ENCODE measurements at regions not wholly inside any gene's neighbourhood (a gene's known extent, or its start where the extent isn't known, plus 50 kb on each side); places are given as distances from the start of the nearest gene placed in this dataset.

- no peak for TF ChIP-seq NR2C2 (IDR thresholded peaks at IDR 0.05; ENCODE audit: borderline replicate concordance, control insufficient read depth, insufficient read length, low read depth)
- TF ChIP-seq KDM1A (IDR thresholded peaks at IDR 0.05; ENCODE audit: borderline replicate concordance), result no peak
- no peak for TF ChIP-seq HDAC6 (IDR thresholded peaks at IDR 0.05; ENCODE audit: unreplicated experiment)
- TF ChIP-seq SREBF1 (IDR thresholded peaks at IDR 0.05; ENCODE audit: low read length), result no peak
- TF ChIP-seq USF2 (IDR thresholded peaks at IDR 0.05; ENCODE audit: borderline replicate concordance, low read depth, low read length), result no peak
- no peak for TF ChIP-seq CTCF (IDR thresholded peaks at IDR 0.05 in 2 of 3, conservative IDR thresholded peaks at IDR 0.05 in 1 of 3; ENCODE audit: control insufficient read depth in 2 of 3, extremely low read depth in 1 of 3, insufficient read depth in 1 of 3, low read depth in 3 of 3, low read length in 3 of 3)
- no peak for TF ChIP-seq POLR2A (IDR thresholded peaks at IDR 0.05; ENCODE audit: low read depth, low read length)
- TF ChIP-seq SIN3A (IDR thresholded peaks at IDR 0.05; ENCODE audit: low read depth, low read length), result no peak
- TF ChIP-seq ZNF274 (IDR thresholded peaks at IDR 0.05; ENCODE audit: insufficient read depth, insufficient read length), result no peak
- no peak for TF ChIP-seq MAX (IDR thresholded peaks at IDR 0.05; ENCODE audit: low read depth, low read length)
Measured at GRCh38 chr3:24589931-24590880, 95.6 kb upstream of the THRB start.

Data from GM12878 (cell line).